Stomach (tissue), 4 donors: ENCODE measurements at regions not wholly inside any gene's neighbourhood (a gene's known extent, or its start where the extent isn't known, plus 50 kb on each side); places are given as distances from the start of the nearest gene placed in this dataset.

ENCODE experiments used
- CTCF ChIP-seq, 7 experiments: fragments of 450-650 bp in 4 of 7; fragments of 200-600 bp in 3 of 7; sonication (generic) in 3 of 7; IDR thresholded peaks; one replicate each; pipeline ENCODE4 v1.5.1; 2016 to 2019; ENCODE audit warnings: antibody characterized with exemption in 7 of 7, control low read depth in 2 of 7, mild to moderate bottlenecking in 1 of 7
- POLR2A ChIP-seq, 4 donors: fragments of 450-650 bp; IDR thresholded peaks; one replicate each; pipeline ENCODE4 v1.6.1; 2016; ENCODE audit warnings: antibody characterized with exemption in 4 of 4, control low read depth in 2 of 4, mild to moderate bottlenecking in 1 of 4, moderate library complexity in 1 of 4

GRCh38 chr10:133010095-133010842 lies 67.9 kb upstream of the CFAP46 start:
- no peak for TF ChIP-seq CTCF (IDR thresholded peaks at IDR 0.05)
- TF ChIP-seq POLR2A (IDR thresholded peaks at IDR 0.05), result no peak
